HCT116 (cell line): ENCODE measurements at regions not wholly inside any gene's neighbourhood (a gene's known extent, or its start where the extent isn't known, plus 50 kb on each side); places are given as distances from the start of the nearest gene placed in this dataset.

Source experiments
- ATAC-seq: fragments of 200-7000 bp; cut with Tn5 transposase; 2 replicates; pipeline ENCODE4 v1.9.1; 2020; ENCODE audit warnings: mild to moderate bottlenecking, moderate library complexity
- BruUV-seq: library from RNA; stranded (reverse); fragments of 400-500 nt; replicated peaks from 2 replicates; lab custom pipeline; 2021; lab: Mats Ljungman, UMichigan
- CTCF ChIA-PET: fragments of 300-600 bp; sonication (Branson Sonifier 250); formaldehyde crosslinking; loops from one replicate; lab custom pipeline; 2021; ENCODE audit warnings: antibody characterized with exemption; lab: Charles Lee
- POLR2A ChIA-PET: fragments of 300-600, 350-600 bp; sonication (Branson Sonifier 250); formaldehyde crosslinking; loops from one replicate; lab custom pipeline; 2021; ENCODE audit warnings: antibody characterized with exemption; lab: Charles Lee
- RAD21 ChIA-PET, 2 experiments: fragments of 300-600 bp; sonication (Branson Sonifier 250); formaldehyde crosslinking; loops; one replicate each; lab custom pipeline; 2023; ENCODE audit warnings: low total read pairs in 2 of 2; ENCODE audit not compliant: uncharacterized antibody in 2 of 2, unreplicated experiment in 2 of 2, low non-redundant PET in 1 of 2; lab: Charles Lee
- DNase-seq: peaks from one replicate; pipeline ENCODE4 v3.0.0-alpha.2; 2010; ENCODE audit warnings: low read depth, low spot score
- H2AFZ ChIP-seq: fragments of 200-600 bp; shearing (Covaris generic), sonication (generic); 2 replicates; pipeline ENCODE4 v1.6.1; 2017; ENCODE audit warnings: low read depth, mixed run types, mixed read lengths, antibody characterized with exemption, low read length; ENCODE audit not compliant: poor library complexity, severe bottlenecking
- H3K27ac ChIP-seq: 2 replicates; pipeline ENCODE4 v1.5.1; 2012; ENCODE audit warnings: low read depth, low read length
- H3K27me3 ChIP-seq: fragments of 200-600 bp; sonication (generic); 2 replicates; pipeline ENCODE4 v1.6.1; 2016; ENCODE audit warnings: mixed run types, low read length, mixed read lengths; ENCODE audit not compliant: insufficient read depth
- H3K36me3 ChIP-seq, 2 experiments: fragments of 200-500 bp in 1 of 2; fragments of 200-600 bp in 1 of 2; sonication (Bioruptor generic) in 1 of 2; sonication (generic) in 1 of 2; 2 replicates each; pipeline versions ENCODE4 v1.5.1 to v1.6.1; 2014 to 2016; ENCODE audit warnings: low read length in 2 of 2, inconsistent platforms in 1 of 2, mixed read lengths in 1 of 2, mixed run types in 1 of 2; ENCODE audit not compliant: insufficient read depth in 2 of 2, control insufficient read depth in 1 of 2
- H3K4me1 ChIP-seq, 2 experiments: fragments of 200-600 bp in 1 of 2; sonication (generic) in 1 of 2; 2 replicates each; pipeline versions ENCODE4 v1.5.1 to v1.6.1; 2012 to 2017; ENCODE audit warnings: low read length in 2 of 2, inconsistent platforms in 1 of 2, mild to moderate bottlenecking in 1 of 2, mixed read lengths in 1 of 2, mixed run types in 1 of 2, moderate library complexity in 1 of 2; ENCODE audit not compliant: insufficient read depth in 2 of 2, control insufficient read depth in 1 of 2
- H3K4me2 ChIP-seq: fragments of 200-600 bp; sonication (generic); 2 replicates; pipeline ENCODE4 v1.6.1; 2017; ENCODE audit warnings: mixed run types, low read length, mixed read lengths
- H3K4me3 ChIP-seq, 2 experiments: fragments of 200-600 bp in 1 of 2; sonication (generic) in 1 of 2; replicated peaks in 1 of 2; 2 replicates each; pipeline ENCODE4 v1.5.1; 2011 to 2016; ENCODE audit warnings: low read length in 2 of 2, control low read depth in 1 of 2, low read depth in 1 of 2, mild to moderate bottlenecking in 1 of 2, mixed read lengths in 1 of 2, mixed run types in 1 of 2
- H3K79me2 ChIP-seq: fragments of 200-600 bp; sonication (generic); 2 replicates; pipeline ENCODE4 v1.6.1; 2017; ENCODE audit warnings: mild to moderate bottlenecking, mixed run types, low read length, moderate library complexity, mixed read lengths; ENCODE audit not compliant: insufficient read depth
- H3K9ac ChIP-seq: fragments of 200-600 bp; sonication (generic); 2 replicates; pipeline ENCODE4 v1.6.1; 2016; ENCODE audit warnings: low read length, mixed read lengths
- H3K9me2 ChIP-seq: fragments of 200-600 bp; sonication (generic), shearing (Covaris generic); 2 replicates; pipeline ENCODE4 v1.6.1; 2017; ENCODE audit warnings: mixed run types, mild to moderate bottlenecking, moderate library complexity; ENCODE audit not compliant: insufficient read depth
- H3K9me3 ChIP-seq, 2 experiments: fragments of 200-500 bp in 1 of 2; fragments of 200-600 bp in 1 of 2; sonication (Bioruptor generic) in 1 of 2; sonication (generic) in 1 of 2; 2 replicates each; pipeline ENCODE4 v1.6.1; 2014 to 2017; ENCODE audit warnings: low read length in 2 of 2, mixed read lengths in 2 of 2, inconsistent platforms in 1 of 2, low read depth in 1 of 2, mild to moderate bottlenecking in 1 of 2, mixed run types in 1 of 2, moderate library complexity in 1 of 2; ENCODE audit not compliant: control insufficient read depth in 1 of 2, insufficient read depth in 1 of 2
- H4K20me1 ChIP-seq: fragments of 200-600 bp; sonication (generic), shearing (Covaris generic); 2 replicates; pipeline ENCODE4 v1.6.1; 2017; ENCODE audit warnings: mixed run types, mild to moderate bottlenecking, moderate library complexity; ENCODE audit not compliant: insufficient read depth
- CBX3 ChIP-seq: IDR thresholded peaks from 2 replicates; pipeline ENCODE4 v1.6.1; 2012; ENCODE audit warnings: low read depth
- CEBPB ChIP-seq: IDR thresholded peaks from 2 replicates; pipeline ENCODE4 v1.6.1; 2012; ENCODE audit warnings: low read depth
- EGR1 ChIP-seq: IDR thresholded peaks from 2 replicates; pipeline ENCODE4 v1.6.1; 2012; ENCODE audit warnings: low read depth
- EZH2 ChIP-seq: fragments of 200-600 bp; sonication (generic); IDR thresholded peaks from 2 replicates; pipeline ENCODE4 v1.6.1; 2017; ENCODE audit warnings: antibody characterized with exemption, mixed run types
- FOSL1 ChIP-seq: IDR thresholded peaks from 2 replicates; pipeline ENCODE4 v1.6.1; 2012; ENCODE audit warnings: low read depth
- JUND ChIP-seq: IDR thresholded peaks from 2 replicates; pipeline ENCODE4 v1.6.1; 2012
- POLR2A ChIP-seq: IDR thresholded peaks from 2 replicates; pipeline ENCODE4 v1.7.0; 2011; ENCODE audit warnings: borderline replicate concordance; ENCODE audit not compliant: insufficient read depth, insufficient read length; ENCODE audit errors: extremely low read depth
- POLR2AphosphoS5 ChIP-seq: IDR thresholded peaks from 2 replicates; pipeline ENCODE4 v1.6.1; 2011; ENCODE audit warnings: mild to moderate bottlenecking, low read depth, low read length, moderate library complexity
- RAD21 ChIP-seq: IDR thresholded peaks from 2 replicates; pipeline ENCODE4 v1.6.1; 2012; ENCODE audit warnings: low read depth, mild to moderate bottlenecking
- REST ChIP-seq: IDR thresholded peaks from 2 replicates; pipeline ENCODE4 v1.6.1; 2012; ENCODE audit warnings: low read depth
- SIN3A ChIP-seq: IDR thresholded peaks from 2 replicates; pipeline ENCODE4 v1.6.1; 2012; ENCODE audit warnings: low read depth
- SRF ChIP-seq: IDR thresholded peaks from 2 replicates; pipeline ENCODE4 v1.6.1; 2012; ENCODE audit warnings: low read depth
- ZNF274 ChIP-seq: fragments of 200-500 bp; sonication (Bioruptor generic); IDR thresholded peaks from 2 replicates; pipeline ENCODE4 v1.6.1; 2014; ENCODE audit warnings: mild to moderate bottlenecking, low read depth, low read length, inconsistent platforms
- intact Hi-C: fragments of 100-400 bp; cut with micrococcal nuclease; formaldehyde crosslinking; loops from 2 replicates; pipeline ENCODE4 v1.10.0; 2022

GRCh38 chr17:11056926-11057325 is 184.1 kb upstream of the SHISA6 start:
- no peaks in the 10 kb centered on the region for H3K79me2 ChIP-seq
- ATAC-seq (no peak), DNase-seq (no peak)
- no peak overlapping the region for H3K9ac ChIP-seq
- H3K9me3 ChIP-seq = peaks cover 0 to 14% of the 10 kb centered on the region in 2 experiments; a peak in 2 of 4 replicates
- H3K27me3 ChIP-seq = no peaks in the 10 kb centered on the region
- BruUV-seq = no TSS peak
- no peaks in the 10 kb centered on the region for H3K9me2 ChIP-seq
- no peaks in the 10 kb centered on the region for H4K20me1 ChIP-seq
- POLR2A ChIA-PET = no interaction called here
- TF ChIP-seq SRF = no peak
- no peak for TF ChIP-seq FOSL1
- TF ChIP-seq EZH2 = no peak
- TF ChIP-seq RAD21 = no peak
- no peak for TF ChIP-seq SIN3A
- no peak for TF ChIP-seq CBX3
- no peak for TF ChIP-seq ZNF274
- no peak for TF ChIP-seq JUND
- TF ChIP-seq EGR1 = no peak
- TF ChIP-seq REST = no peak
- no peak for TF ChIP-seq POLR2AphosphoS5
- no peak for TF ChIP-seq CEBPB
- TF ChIP-seq POLR2A = no peak
- H3K4me3 ChIP-seq = no peak overlapping the region
- no peaks in the 10 kb centered on the region for H3K4me1 ChIP-seq
- no peak overlapping the region for H3K4me2 ChIP-seq
- H3K27ac ChIP-seq = no peak overlapping the region
- H2AFZ ChIP-seq = no peak overlapping the region
- RAD21 ChIA-PET = no interaction called here
- H3K36me3 ChIP-seq = no peaks in the 10 kb centered on the region
- intact Hi-C loops = no loop called here
- CTCF ChIA-PET = no interaction called here
